CD1c-positive myeloid dendritic cell (primary cell): ENCODE measurements at regions not wholly inside any gene's neighbourhood (a gene's known extent, or its start where the extent isn't known, plus 50 kb on each side); places are given as distances from the start of the nearest gene placed in this dataset.

Experiments used
- DNase-seq: peaks from one replicate; pipeline ENCODE4 v3.0.0-alpha.2; 2016; ENCODE audit errors: extremely low spot score

DNA sequence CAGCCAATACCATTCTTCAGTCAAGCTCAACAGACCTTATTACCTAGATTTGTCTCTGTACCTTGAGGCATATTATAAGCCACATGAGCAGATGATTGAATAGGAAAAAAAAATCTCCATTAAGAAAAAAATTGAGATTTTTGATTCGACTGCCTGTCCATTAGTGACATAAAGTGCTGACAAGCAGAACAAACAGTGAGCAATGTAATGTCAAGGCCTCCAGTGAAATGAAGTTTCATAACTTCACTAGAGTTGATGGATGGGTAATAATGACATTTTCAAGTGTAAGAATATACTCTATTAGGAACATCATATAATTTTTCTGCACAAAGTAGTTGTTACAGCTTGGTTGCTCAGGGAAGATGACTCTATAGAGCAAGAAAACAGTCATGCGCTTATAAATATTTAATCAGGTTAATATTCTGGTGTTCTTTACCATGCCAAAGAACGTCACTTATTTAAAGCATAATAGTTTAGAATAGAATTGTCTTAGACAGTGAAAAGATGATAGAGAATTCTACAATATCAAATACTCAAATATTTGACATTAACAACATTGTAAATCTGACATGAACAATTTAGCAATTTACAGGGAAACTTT is 783.7 kb downstream of the EPHA7 start:
- no peak for DNase-seq

DNA sequence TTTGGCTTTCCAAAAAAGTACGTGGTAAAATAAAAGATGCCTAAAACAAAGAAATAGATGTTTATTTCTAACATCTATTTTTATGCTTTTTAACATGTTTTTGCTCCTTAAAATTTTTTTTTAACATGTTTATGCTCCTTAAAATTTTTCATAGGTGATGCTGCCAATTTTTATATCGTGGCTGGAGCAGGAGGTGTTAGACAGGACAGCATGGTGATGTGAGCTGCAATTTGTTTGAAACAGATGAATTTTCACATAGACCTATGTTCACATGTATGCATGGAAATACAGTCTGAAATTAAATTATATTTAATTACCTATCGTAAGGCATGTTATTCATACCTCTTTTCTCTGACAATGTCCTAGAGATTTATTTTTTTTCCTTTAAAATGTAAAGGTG is 784.8 kb downstream of the EPHA7 start:
- DNase-seq: no peak

DNA sequence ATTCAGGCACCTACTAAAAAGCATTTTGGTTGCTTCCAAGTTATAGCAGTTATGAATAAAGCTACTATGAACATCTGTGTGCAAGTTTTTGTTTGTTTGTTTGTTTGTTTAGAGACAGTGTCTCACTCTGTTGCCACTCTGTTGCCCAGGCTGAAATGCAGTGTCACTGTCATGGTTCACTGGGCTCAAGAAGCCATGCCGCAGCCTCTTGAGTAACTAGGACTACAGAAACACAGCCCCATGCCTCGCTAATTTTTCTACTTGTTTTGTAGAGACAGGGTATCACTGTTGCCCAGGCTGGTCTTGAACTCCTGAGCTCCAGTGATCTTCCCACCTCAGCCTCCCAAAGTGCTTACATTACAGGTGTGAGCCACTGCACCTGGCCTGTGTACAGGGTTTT is 795.9 kb downstream of the EPHA7 start:
- no peak for DNase-seq

DNA sequence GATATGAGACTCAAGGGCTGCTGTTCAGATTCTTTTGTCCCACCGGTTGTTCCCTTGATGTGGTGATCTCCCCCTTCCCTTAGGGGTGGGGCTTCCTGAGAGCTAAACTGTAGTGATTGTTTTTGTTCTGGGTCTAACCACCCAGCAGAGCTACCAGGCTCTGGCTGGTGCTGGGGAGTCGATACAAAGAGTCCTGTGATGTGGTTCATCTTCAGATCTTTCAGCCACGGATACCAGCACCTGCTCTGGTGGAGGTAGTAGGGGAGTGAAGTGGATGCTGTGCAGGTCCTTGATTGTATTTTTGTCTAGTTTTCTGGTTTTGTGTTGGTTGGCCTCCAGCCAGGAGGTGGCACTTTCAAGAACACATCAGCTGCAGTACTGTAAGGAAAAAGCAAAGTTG is 801.6 kb downstream of the EPHA7 start:
- no peak for DNase-seq

DNA sequence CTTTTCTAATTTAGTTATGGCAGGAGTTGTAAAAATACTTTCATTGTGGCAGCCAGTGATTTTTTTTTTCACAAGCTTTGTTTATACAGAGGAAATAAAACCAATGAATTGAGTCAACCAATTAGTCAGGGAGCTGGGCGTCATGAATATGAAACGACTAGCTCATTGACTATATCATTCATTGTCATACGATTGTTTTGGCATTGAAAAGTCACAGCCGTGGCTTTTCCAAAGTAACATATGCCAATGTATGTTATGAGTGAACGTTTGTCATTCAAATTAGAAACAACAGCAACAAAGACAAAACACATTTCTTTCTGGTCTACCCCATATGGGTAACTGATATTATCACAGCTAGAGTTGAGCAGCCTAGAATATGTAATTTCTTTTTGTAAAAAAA is 810.6 kb downstream of the EPHA7 start:
- DNase-seq: no peak

DNA sequence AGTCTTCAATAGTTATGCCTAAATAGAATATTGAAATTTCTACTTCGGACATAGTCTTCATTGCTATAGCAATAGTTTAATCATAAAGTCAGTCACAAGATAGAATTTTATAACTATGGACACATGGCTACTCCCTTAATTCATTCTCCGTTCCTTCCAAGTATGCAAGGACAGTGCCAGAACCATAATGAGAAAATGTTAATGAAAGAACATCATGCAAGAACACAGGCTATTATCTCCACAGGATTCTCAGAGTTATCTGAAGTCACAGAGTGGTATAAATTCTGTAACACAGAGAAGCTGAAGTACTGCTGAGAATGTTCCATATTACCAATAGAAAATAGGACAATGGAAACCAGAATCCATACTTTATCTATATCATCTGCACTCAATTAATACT is 826.2 kb downstream of the EPHA7 start:
- DNase-seq: no peak

DNA sequence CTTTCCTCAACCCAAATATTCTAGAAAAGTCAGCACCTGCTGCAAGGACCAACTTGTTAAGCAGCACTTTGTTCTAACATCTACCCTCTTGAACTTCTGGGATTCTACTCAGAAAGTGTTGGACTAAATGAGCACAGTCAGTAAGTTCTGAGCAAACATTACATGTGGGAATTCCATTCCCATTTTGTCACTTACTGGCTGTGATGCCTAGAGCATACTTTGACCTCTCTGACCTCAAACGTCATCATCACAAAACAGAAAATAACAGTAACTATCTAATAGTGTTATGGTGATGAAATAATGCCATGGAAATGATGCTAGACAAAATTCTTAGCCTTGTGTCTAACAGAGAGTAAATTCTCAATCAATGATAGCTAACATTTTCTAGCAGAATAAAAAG is 829.4 kb downstream of the EPHA7 start:
- no peak for DNase-seq

DNA sequence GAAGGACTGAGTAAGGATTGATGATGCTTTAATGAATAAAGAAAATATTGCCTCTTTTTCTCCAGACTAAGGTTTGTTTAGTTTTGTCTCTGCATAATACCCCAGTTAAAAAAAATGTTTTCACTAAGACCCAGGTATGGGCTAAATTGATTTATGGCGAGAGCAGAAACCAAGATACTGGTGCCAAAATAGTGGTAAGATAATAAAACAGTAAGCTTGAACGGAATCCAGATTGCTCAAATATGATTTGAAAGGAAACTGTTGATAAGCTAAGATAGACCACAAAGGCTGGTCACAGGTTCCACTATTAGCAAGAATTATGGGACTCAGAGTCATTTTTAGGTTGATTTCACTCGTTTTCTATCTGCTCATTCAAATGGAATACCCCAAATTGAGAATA is 831.2 kb downstream of the EPHA7 start:
- DNase-seq: no peak

DNA sequence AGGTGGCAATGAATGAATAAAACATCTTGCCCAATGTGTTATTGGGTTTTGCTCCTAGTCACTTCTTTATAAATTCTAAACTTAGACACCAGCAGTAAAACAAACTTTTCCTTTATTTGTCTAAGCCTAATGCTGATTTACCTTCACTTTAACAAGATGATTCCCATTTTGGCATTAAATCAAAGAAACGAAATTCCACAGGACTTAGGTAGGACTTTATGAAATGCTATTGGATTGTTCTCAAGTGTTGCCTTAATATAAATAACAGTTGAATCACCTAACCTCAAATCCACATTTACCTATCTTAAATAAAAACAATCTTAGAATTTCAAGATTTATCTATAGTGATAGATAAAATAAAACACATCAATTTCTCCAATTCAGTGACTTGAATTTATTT is 831.8 kb downstream of the EPHA7 start:
- no peak for DNase-seq

DNA sequence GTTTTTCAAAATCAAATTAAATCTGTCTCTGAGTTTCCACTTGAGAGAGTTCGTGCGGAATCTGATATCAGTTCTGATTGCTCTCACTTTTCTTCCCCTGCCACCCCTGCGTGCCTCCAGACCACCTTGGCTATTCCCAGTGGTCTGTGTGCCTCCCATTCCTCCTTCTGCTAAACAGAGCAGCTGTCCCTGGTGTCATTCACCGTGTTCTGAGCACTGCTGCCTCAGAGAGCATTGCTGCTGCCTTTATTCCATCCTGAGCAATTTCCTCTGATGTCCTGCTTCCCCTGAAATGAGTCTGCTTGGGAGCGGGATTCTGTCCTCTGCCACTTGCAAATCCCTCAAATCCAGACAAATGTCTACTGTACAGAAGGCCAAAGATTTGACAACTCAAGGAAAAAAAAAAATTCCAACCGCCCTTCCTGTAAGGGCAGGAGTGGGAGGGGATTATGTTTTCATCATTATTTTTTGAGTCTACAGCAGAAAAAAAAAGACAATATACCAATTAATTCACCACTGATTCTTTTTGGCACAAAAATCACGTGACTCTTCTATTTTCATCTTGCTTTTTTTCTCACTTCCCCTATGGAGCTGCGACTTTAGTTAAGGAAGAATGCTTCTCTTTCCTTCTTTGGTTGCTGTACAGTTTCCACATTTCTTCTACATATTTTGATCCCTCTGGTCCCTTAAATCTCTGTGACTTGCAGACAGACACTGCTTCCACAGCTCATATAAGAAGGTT is 833.0 kb downstream of the EPHA7 start:
- no peak for DNase-seq

DNA sequence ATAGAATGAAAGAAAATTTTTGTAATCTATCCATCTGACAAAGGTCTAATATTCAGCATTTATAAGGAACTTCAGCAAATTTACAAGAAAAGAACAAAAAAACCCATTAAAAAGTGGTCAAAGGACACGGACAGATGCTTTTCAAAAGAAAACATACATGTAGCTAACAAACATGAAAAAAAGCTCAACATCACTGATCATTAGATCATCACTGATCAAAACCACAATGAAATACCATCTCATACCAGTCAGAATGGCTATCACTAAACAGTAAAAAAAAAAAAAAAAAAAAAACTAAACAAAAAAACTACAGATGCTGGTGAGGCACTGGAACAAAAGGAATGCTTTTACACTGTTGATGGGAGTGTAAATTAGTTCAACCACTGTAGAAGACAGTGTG is 837.1 kb downstream of the EPHA7 start:
- DNase-seq: no peak

DNA sequence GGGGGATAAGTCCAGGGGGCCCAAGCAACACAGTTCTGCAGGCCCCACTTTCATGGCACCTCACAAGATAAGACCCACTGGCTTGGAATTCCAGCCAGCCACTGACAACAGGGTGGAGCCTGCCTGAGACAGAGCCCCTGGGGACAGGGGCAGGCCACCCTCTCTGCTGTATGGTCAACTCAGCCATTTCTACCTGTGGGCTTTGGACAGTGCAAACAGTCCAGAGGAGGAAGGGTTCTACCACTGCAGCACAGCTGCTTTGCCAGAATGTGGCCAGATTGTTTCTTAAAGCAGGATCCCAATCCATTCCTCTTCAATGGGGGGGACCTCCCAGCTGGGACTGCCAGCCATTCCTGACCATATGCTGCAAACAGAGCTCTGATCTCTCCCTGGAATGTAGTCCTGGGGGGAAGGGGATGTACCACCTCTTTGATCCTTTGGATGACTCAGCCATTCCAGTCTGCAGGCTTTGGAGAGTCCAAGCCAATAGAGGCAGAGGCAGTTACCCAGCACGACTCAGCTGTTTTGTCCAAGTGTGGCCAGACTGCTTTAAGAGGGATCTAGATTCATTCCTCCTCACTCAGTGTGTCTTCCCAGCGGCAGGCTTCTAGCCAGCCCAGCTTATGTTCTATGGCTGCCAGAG is 842.2 kb downstream of the EPHA7 start:
- DNase-seq: no peak

DNA sequence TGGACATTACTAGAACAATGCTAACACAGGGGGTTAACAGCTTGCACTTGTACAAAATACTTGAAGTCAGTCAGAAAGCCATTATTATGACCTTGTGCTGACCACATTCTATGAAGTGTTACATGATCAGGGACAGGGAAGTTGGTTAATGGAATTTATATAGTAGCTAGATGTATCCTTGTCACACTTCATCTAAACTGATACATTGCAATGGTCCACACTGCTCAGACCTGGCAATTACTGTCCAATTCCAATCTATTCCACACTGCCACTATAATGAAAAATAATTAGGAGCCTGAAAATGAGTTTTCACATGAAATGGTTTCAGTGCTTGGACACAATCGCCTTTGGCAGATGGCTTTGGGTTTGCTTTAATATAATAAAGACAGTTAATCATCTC is 850.8 kb downstream of the EPHA7 start:
- DNase-seq: no peak

DNA sequence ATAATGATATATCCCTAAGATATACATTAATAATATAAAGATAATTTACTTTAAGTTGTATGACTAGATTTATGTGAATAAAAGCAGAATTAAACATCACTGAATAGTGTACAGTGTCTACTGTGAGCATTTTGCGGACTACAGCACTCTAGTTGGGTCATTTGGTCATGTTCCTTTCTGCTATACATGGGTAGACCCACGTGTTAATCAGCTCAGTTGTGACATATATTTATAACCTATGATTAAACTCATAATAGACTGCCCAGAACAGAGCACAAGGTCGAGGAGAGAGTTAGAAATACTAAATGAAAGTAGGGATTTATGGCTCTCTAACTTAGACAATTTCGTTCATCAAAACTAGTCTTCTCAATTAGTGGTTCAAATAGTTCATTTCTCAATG is 852.7 kb downstream of the EPHA7 start:
- no peak for DNase-seq

DNA sequence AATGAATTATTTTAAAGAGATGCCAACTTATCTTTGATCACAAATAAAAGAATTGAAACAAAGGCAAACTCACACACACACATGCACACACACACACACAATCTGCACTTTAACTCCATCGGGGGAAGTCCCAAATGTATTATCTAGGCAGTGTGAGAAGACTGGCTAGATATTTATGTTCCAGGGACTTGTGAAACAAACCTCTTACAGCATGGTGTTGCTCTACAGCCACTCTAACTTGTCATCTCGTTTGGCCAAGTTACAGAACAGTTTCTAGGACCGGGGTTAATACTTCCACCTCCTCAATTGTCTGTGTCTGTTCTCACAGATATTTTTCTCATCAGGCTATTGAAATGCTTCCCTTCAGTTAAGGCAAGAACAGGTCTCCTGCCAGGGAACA is 855.0 kb downstream of the EPHA7 start:
- no peak for DNase-seq

DNA sequence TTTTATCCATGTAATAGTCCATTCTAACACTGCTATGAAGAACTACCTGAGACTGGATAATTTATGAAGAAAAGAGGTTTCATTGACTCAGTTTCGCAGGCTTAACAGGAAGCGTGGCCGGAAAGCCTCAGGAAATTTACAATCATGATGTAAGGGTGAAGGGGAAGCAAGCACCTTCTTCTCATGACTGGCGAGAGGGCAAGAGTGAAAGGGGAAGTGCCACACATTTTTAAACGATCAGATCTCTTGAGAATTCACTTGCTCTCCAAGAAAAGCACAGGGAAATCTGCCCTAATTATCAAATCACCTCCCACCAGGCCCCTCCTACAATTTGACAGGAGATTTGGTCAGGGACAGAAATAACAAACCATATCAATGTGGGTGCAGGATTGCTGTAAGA is 859.7 kb downstream of the EPHA7 start:
- DNase-seq: peak; percentile 3

DNA sequence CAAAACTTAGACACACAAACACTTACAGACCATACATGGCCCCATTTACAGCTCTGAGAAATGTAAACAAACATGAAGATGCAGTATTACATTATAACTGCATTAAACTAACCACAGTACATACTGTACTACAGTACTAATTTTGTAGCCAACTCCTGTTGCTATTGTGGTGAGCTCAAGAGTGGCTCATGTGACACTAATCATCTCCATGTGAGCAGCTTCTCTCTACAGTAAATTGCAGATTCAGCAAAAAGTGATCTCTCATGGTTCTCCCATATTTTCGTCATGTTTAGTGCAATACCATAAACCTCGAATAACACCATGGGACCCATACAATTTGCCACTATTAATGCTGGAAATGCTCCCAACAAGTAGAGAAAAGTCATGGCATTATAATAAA is 860.4 kb downstream of the EPHA7 start:
- no peak for DNase-seq

DNA sequence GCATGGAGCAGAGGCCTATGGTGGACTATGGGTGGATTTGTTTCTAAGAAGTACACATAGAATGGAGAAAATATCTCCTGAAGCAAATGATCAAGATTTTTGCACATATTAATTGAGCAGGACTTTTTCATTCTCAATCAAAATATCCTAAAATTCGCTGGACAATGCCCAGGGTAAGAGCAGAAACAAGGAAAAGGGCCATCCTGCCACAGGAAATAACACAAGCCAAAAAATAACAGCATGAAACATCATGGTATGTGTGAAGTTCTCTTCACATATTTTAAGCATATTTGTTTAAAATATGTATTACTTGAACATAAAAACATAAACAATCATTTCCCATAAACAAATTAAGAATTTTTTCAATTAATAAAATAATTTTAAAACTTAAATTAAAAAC is 868.9 kb downstream of the EPHA7 start:
- no peak for DNase-seq

DNA sequence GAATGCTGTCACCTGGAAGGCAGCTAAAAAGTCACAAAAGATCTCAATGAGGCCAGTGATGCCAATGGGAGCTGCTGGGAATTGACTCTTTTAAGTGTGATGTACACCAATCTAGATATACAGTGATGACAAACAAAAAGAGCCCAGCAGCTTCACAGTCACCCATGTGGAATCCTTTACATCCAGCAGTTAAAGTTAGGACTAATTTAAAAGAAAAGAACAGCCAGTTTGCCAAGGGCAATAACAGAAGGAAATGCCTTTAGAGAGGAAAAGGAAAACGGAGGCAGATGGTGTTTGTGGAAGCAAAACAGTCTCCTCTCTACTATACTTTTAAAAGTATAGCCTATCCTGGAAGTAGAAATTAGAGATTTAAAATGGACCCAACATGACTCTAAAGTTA is 873.5 kb downstream of the EPHA7 start:
- no peak for DNase-seq

DNA sequence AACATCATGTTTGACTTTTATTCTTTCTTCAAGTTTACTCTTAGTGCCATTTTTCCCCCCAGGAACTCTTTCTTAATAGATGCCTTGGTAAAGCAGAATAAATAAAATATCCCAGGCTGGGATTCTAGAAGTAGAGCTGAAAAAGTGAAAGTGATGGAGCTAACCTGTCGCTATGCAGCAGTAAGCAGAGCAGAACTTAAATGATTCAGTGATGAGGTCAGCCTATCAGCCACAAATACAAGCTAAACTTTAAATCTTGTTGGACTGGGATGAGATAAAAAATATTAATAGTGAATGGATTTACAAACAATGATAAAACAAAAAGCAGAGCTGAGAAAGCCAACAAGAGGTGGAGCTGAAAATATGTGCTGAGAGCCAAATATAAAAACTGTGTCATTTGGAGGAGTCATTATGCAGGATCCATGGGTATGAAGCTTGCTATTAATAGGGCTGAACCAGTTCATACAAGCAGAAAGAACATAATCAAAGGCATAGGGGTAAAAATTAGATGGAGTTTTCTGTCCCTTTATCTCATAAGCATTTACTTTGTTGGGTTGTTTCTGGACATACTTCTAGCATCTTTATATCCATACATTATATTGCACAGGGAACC is 877.8 kb downstream of the EPHA7 start:
- DNase-seq: no peak

DNA sequence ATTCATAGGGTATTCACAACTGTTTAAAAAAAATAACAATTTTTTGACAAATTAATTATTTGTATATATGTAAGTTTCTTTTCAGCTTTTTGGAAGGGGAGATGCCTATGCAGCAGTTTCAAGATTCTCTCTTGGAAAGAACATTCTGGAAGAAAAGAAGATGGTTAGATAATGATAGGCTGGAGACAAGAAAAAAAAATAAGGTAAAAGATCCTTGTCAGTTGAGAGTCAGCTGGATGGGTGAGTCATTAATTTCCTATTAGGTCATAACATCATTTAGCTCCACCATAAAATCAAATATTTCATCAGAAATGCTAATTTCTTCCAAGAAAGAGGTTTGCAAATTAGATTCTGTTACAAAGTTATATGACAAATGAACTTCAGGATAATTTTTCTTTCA is 880.4 kb downstream of the EPHA7 start:
- no peak for DNase-seq

DNA sequence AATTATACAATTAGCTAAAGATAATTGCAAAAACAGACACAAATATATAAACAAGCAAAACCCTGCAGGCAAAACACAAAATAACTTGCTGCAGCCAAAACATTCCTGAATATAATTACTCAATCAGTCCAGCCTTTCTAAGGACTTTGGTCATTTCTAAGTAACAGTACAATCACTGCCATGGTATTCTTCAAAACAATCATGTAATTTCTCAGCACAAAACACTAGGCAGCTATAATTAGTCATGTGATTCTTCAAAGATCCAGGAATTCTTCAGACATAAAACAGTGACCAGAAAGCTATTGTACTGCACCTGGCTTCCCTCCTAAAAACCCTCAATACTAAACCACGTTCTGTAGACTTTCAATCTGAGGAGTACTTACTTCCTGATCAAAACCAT is 881.1 kb downstream of the EPHA7 start:
- DNase-seq: no peak

DNA sequence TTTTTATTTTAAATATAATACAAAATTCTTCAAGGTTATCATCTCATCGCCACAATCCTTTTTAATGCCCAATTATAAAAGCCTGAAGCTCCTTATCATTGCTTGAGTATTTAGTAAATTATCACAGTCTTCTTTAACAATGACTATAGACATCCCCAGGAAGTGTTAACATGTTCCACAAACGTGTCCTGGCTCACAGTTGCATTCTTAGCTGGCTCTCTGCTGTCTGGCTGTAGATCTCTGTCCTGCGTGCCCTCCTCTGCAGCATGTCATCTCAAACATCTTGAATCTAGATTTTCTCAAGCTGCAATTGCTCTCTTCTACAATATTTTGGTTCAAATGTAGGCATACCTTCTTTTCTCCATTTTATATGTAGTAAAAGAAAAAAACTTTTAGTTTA is 885.2 kb downstream of the EPHA7 start:
- no peak for DNase-seq
